NCI-H748 (cell line): ENCODE measurements at regions not wholly inside any gene's neighbourhood (a gene's known extent, or its start where the extent isn't known, plus 50 kb on each side); places are given as distances from the start of the nearest gene placed in this dataset.
A peak's percentile ranks its signal among the peaks of the same experiment; 100 is the strongest.
"Not testable (repeated sequence)": the region's sequence is repeated elsewhere in the genome, so short reads cannot be mapped to it uniquely, and the experiment has no call there.

Experiments used
- DNase-seq: peaks from one replicate; lab custom pipeline; 2025; ENCODE audit not compliant: unreplicated experiment; lab: John Stamatoyannopoulos, UW

DNA sequence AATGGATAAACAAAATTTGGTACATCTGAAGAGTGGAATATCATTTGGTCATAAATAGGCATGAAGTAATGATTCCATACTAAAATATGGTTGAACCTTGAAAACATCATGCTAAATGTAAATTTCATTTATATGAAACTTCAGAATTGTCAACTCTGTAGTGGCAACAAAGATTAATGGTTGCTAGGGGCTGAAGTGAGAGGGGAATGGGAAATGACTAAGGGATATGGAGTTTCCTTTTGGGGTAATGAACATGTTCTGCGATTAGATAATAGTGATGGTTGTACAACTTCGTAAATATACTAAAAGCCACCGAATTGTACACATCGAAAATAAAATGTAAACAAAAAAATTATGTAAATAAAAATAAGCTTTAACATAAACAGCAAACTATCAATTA, 384.1 kb upstream of the STEAP1 start:
- DNase-seq = no peak

DNA sequence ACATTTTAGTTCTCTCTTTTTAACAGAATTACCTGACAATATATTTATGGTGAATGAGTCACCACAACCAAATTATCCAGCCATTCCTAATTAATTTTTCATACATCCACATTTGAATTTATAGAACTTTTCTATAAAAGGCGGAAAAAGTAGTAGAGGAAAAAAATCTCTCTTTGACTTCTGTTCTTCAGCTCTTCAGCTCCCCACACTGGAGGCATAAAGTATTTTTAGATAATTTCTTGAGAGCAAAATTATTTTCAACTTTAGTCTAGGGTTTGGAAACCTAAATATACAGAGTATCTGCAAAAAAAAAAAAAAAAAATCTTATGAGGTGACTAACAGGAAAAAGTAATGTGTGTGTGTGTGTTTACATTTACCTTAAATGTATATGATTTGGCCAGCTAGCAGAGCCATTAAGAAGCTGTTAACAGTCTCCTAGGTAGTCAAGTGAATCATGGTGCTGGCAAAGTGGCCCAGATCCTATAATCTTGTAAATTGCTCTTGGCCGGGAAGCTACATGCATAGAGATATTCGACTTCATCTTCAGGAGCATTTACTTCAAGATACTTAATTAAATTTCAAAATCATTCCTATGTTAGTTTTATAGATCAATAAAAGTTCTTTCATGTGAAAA, 383.1 kb upstream of the STEAP1 start:
- DNase-seq = no peak

DNA sequence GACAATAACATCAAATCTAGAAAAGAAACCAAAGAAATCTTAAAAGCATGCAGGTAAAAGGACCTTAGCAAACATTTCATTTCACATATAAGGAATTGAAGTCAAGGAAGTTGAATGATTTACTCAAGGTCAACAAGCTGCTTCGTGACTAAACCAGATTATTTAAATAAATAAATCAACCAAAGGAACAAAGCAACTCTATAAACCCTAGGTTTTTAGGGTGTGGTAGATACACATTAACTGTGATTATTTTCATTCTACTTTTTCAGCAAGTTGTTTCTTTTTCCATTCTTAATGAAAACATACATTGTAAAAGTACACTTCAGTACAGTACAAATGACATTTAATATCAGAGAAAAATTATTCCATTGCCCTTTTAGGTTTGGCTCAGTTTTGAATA, 382.0 kb upstream of the STEAP1 start:
- DNase-seq = no peak

DNA sequence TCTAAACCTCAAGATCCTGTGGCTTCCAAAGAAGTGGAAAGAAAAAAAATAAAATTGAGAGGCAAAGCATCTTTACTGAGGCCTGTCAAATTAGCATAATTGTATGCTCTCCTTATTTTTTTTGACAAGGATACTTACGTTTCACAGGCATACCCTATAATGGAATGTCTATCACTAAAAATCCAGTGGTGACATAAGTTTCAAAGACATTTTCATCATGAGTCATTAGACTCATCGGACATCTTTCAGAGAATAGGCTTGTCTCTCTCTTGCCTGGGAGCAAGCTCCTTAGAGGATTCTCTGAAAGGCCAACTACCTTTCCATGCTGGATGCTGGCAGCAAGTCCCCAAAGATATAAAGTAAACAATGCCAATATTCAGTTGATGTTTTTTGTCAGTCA, 380.7 kb upstream of the STEAP1 start:
- DNase-seq = no peak

DNA sequence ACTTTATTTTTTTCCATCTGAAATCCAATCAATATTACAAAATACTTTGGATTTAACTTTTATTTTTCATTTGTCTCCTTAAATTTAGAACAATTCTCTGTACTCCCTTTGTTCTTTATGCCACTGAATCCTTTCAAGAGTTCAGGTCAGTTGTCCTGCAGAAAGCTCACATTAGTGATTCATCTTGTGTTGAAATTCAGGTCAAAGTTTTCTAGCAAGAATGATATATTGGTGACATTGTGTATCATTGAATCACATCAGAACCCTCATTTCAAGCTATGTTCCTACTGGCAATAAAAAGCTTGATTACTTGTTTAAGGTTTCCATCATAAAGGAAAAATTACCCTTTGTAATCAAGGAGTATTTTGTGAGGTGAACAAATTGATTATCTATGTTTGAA, 378.8 kb upstream of the STEAP1 start:
- DNase-seq = no peak

DNA sequence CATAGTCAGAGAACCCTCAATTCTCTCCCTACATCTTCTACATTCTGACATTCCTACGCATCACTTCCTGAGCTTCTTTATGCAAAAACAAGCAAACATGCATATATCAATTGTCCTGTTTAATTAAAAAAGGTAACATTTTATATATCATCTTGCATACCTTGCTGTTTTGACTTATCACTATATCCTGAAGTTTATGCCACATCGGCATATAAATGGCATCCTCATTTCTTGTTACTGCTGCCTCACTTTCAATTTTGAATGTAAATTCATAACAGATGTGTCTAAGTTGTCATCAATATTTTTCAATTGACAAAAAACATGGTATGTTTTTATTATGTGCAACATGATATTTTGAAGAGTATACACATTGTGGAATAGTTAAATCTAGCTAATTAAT, 377.3 kb upstream of the STEAP1 start:
- DNase-seq = no peak

DNA sequence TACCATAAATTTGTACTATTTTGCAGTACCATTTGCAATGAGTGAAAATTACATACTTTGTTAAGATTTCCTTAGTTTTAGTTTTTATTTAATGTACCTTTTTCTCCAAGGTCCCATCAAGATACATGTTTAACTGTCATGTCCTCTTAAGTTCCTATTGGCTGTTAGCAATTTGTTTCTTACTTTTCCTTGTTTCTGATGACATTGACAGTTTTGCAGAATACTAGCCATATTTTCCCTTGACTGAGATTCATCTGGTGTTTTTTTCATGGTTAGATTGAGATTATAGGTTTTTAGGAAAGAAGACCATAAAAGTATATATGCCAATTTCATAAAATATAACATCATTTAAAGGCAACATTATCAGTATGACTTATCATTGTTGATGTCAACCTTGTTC, 376.8 kb upstream of the STEAP1 start:
- no peak for DNase-seq

DNA sequence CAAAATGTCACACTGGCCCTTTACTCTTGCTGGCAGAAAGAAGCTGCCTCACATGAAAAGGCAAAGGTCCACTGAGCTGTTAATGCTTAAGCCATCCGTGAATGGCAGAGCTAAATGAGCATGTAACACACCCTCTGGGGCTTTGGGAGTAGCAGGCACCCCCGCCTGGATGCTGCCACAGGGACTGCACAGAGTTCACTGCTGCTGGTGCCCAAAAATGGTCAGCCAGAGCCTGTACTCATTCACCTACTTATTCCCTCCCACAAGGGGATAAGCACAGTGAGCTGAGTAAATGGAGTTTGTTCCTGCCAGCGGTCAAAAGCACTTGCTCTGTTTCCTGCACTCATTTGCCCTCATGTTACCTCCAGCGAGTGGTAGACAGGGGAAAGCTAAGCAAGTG, 374.0 kb upstream of the STEAP1 start:
- DNase-seq = no peak

DNA sequence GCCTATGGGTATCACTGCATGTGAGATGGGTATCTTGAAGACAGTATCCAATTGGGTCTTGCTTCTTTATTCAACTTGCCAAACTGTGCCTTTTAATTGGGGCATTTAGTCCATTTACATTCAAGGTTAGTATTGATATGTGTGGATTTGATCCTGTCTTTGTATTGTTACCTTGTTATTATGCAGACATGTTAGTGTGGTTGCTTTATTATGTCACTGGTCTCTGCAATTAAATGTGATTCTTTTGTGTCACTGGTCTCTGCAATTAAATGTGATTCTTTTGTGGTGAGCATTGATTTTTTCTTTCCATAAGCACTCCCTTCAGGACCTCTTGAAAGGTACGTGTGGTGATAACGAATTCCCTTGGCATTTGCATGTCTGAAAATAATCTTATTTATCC, 357.8 kb upstream of the STEAP1 start:
- peak; percentile 11 for DNase-seq

DNA sequence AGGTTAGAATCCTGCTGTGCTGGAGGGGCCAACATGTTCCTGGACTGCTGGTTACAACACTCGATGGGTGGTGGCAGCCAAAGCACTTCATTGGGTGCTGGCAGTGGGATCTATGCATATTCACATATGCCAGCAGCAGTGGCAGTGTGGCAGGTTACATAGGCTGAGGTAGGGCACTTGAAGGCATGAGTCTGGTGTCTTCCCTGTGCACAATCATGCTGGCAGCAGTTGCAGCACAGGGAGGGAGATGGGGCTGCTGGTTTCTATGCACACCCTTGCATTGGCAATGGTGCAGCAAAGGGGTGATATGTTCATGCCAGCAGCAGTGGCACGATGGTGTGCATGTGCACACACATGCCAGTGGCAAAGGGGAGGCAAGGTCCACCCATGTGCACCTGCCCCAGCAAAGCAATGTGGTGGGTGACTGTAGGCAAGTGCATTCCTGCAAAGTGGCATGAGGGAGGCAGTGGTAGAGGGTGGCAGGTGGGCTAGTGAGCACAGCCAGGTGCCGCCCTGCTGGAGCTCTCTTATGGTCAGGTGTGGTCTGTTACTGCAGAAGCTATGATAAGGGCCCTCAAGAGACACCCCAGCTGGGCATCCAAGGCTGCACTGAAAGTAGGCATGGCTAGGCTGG, 356.2 kb upstream of the STEAP1 start:
- no peak for DNase-seq

DNA sequence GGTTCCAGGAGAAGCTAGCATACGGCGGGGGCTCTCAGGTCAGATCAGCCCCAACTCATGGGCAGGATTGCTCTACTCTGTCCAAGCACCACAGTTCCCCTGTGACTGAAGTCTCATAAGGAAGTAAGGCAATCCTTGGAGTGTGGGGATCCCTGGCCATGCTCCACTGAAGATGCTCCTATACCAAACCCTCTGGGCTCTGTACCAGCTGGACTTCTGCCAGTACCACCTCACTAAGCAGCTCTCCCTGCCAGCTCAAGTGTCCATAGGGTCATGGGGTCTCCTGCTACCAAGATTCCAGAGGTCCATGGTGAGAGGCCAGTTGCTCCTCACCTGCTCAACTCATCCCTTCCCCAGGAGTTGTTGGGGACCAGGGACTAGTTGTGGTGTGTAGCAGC, 355.7 kb upstream of the STEAP1 start:
- DNase-seq = no peak

DNA sequence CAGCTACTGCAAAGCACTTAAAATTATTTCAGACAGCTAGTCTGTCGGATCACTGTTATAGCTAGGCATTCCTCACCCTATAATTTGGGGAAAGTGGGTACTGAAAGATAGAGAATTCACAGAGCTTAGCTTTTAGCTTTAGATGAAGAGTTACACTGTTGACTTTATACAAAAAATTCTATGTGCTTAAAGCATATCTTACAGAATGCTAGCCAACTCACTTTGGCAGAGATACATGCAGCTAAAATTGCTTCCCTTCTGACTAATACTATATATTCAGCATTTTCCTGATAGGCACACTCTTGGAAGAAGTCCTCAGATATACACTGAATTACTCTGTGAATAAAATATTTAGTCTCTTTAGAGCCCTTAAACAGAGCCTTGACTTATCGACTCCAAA, 353.5 kb upstream of the STEAP1 start:
- DNase-seq = no peak

DNA sequence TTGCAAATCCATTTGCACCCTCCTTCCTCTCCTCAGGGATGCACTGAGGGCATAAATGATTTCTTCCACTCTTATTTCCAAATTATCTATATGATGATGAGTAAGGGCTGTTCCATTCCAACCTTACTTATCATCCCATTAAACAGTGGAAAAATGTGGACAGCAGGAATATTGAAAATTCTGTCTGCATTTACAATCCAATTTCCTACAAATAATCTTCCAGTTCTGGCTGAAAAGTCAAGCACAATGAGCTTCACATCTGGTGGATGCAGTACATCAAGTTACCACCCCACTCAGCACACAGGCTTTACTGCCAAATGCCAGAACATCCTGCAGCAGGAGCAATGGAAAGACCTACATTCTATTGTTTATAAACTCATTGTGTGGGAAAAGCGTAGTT, 345.0 kb upstream of the STEAP1 start:
- DNase-seq = no peak

DNA sequence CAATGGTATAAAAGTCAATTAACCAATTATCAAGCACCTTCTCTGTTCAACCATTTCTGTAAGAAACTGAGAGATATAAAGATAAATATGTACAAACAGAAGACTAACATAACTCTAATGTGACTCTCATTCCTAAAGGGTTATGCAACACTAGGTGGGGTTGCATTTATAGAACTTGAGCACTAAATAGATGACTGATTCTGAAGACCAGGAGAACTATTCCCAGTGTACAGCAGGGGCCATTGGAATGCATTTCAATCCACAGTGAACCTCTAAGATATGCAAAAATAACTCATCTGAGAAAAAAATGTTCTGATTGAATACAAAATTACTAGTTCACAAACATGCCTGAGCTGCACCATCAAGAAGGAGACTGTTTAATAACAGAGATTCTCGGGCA, 341.2 kb upstream of the STEAP1 start:
- DNase-seq = no peak

DNA sequence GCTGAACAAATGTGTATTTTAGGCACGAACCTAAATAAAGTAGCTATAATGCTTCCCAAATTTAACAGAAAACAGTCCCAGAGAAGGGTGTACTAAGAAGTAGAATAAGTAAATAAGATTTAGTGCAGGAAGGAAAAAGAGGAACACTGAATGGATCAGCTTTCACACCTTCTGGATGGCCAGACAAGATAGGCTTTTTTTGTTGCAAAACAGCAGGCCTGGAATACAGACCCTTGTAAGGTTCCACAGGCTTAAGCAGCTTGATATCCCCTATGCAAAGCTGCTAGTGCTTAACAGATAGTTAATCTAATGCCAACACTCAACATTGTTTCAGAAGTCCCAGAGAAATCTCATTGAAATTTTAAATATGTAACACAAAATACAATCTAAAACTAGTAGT, 328.1 kb upstream of the STEAP1 start:
- no peak for DNase-seq

DNA sequence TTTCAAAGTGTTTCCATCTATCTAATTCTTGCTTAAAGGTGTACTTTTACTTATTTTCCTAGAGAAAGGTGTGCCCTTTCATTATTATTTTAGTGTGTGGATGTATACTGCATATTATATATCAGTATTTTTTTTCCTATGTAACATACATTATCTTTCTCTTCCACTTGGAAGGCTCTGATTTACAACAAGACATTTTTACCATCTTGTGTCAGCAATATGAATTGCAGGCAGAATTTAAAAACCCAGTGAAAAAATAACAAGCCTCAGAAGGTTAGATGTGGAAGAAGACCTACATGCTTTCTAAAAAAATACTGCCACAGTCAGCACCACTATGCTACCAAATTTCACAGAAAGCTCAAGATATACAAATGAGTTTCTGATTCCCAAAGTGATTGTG, 327.7 kb upstream of the STEAP1 start:
- DNase-seq = no peak

DNA sequence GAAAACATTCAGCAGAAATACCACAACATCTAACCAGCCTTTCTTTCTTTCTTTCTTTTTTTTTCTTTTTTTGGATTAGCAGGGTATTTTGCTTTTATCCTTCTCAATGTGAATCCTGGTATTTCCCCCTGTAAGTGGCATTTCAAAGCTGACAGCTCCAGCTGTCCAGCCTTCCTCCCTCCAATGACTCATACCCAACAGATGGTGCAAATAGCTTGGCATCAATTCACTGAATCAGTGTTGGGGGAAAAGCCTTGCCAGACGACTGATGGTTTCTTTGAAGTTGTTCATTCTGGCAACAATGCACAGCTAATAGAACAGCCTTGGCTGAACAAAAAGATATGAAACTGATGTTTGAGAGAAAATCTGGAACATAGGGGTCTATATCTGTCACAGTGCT, 316.8 kb upstream of the STEAP1 start:
- no peak for DNase-seq

DNA sequence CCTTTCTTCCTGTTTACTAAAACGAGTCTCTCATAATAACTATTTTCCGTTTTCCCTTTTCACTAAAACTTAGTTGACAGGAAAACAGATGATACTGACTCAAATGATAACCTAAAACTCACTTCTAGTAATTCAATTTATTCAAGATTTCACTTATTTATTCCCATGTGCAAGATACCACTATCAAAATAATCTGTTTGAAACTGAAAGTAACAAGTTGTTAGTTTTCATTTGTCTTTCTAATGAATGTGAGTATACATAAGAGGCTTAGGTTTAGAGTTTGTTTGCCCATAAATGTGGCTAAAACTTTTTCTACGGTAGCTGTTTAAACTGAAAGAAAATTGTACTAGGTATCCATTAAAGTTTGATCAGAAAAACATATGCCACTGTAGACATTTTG, 314.9 kb upstream of the STEAP1 start:
- DNase-seq = no peak

DNA sequence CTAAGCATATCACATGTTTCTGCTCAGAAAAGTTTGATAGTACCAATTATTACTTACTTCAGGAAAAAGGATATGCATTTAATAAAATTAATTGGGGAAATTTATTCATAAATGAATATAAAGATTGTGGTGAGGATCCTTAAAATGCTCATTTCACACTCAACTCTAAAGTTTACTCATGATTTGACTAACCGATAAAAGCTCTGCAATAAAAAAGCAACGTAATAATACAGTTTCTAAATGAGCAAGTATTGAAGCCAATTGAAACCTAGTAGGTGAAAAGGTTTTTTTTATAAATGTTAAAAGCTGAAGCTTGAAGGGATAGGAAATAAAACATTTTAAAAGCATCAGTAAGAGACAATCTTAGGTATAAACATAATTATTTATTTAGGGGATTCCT, 308.3 kb upstream of the STEAP1 start:
- DNase-seq = no peak

DNA sequence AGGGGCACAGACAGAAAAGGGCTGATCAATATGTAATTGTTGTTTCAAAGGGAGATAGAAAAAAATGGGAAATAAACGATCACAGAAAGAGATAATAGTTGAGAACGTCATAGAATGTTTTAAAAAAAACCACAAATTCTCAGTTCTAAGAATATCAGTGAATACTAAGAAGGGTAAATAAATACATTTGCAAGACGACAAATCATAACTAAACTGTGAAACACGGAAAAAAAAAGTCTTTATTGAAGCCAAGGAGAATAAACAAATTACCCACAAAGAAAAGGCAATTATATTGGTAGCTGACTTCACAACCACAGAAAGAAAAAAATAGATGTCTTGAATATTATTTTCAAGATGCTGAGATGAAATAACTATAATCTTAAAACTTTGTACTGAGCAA, 305.2 kb upstream of the STEAP1 start:
- DNase-seq = no peak

DNA sequence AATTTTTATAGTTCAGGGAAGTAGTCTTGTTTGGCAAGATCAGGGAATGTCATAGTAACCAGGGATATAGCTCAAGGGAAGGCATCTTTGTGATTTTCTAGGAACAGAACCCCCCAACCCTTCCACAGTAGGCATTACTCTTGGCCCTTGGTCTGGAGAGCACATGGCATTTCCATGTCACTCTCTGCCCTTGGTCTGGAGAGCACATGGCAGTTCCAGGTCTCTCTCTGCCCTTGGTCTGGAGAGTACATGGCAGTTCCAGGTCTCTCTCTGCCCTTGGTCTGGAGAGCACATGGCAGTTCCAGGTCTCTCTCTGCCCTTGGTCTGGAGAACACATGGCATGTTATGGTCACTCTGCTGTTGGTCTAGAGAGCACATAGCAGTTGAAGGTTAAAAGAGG, 297.2 kb upstream of the STEAP1 start:
- DNase-seq = not testable (repeated sequence)

DNA sequence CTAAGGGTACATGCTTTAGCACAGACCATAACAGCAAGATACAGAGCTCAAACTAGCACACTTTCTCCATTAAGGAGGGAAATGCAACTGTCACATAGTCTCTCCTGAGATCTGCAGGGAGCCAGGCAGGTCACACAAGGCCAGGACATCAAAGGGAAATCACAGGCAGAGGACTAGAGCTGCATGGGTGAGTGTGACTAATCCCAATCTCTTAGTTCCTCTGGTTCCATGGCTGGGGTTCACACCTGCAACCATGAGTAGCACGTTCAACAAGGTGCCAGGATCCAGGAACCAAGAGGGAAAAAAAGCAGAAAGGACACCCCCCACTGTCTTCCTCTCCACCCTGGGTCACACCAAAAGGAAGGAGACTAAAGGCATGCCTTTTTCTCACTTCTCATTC, 296.5 kb upstream of the STEAP1 start:
- DNase-seq = no peak

DNA sequence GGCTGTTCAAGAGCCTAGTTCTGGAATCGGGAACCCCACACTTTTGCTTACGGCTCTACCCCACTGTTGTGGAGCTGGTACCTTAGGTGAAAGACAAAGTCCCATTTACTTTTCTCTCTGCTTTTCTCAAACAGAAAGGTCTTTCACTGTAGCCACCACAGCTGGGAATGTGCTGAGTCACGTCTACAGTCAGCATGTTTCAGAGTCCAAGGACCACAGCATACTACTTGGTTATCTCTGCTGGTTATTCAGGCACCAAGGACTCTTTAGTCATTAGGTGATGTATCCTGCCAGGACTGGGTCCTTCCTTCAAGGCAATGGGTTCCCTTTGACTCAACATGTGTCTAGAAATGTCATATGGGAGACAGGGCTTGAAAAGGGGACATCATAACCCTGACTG, 266.8 kb upstream of the STEAP1 start:
- DNase-seq = no peak
